ENCODE measurements at regions not wholly inside any gene's neighbourhood (a gene's known extent, or its start where the extent isn't known, plus 50 kb on each side); places are given as distances from the start of the nearest gene placed in this dataset.

DNA sequence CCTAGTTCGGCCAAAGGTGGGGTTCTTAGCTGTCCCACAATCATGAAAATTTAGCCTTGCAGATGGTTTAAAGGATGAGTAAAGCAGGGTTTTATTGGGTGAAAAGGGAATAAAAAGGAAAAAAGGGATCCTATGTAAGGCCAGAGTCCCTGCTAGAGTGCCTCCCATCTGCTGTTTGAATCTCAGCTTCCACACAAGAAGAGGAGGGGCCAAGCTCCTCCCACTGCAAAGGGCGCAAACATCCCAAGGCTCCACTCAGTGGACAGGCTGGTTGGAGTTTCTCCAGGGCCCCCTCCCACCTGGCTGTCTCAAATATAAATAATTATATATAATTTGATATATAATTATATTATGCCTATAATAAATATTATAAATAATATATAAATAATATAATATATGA lies 1272.1 kb upstream of the PCDH20 start:
- TF ChIP-seq, protein P1, sequence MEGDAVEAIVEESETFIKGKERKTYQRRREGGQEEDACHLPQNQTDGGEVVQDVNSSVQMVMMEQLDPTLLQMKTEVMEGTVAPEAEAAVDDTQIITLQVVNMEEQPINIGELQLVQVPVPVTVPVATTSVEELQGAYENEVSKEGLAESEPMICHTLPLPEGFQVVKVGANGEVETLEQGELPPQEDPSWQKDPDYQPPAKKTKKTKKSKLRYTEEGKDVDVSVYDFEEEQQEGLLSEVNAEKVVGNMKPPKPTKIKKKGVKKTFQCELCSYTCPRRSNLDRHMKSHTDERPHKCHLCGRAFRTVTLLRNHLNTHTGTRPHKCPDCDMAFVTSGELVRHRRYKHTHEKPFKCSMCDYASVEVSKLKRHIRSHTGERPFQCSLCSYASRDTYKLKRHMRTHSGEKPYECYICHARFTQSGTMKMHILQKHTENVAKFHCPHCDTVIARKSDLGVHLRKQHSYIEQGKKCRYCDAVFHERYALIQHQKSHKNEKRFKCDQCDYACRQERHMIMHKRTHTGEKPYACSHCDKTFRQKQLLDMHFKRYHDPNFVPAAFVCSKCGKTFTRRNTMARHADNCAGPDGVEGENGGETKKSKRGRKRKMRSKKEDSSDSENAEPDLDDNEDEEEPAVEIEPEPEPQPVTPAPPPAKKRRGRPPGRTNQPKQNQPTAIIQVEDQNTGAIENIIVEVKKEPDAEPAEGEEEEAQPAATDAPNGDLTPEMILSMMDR (IDR thresholded peaks at IDR 0.05; ENCODE audit: poor library complexity): no peak
- TF ChIP-seq EZH2phosphoT487 (IDR thresholded peaks at IDR 0.05; ENCODE audit: low read depth, severe bottlenecking, unreplicated experiment): no peak

Data from hepatocyte (in vitro differentiated cells).